Kidney (tissue), 13 donors: ENCODE measurements at regions not wholly inside any gene's neighbourhood (a gene's known extent, or its start where the extent isn't known, plus 50 kb on each side); places are given as distances from the start of the nearest gene placed in this dataset.

ENCODE experiments used
- DNase-seq, 5 donors: peaks; one replicate each; pipeline ENCODE4 v3.0.0-alpha.2; 2013 to 2020
- FAIRE-seq: peaks from 2 replicates; lab custom pipeline; 2012; peaks lifted over from hg19 to GRCh38; lab: Jason Lieb, UNC
- H3K27ac ChIP-seq, 2 donors: one replicate each; pipeline ENCODE4 v1.7.0; 2013; ENCODE audit warnings: low read depth in 2 of 2, low read length in 2 of 2, inconsistent platforms in 1 of 2
- H3K27me3 ChIP-seq: one replicate; pipeline ENCODE4 v1.7.1; 2013; ENCODE audit warnings: low read length, inconsistent platforms; ENCODE audit not compliant: control insufficient read depth, insufficient read depth
- H3K36me3 ChIP-seq, 3 donors: one replicate each; pipeline versions ENCODE4 v1.7.0 to v1.7.1; 2013; ENCODE audit warnings: low read length in 3 of 3, control low read depth in 1 of 3, inconsistent platforms in 1 of 3; ENCODE audit not compliant: insufficient read depth in 3 of 3, control insufficient read depth in 2 of 3
- H3K4me1 ChIP-seq, 3 donors: one replicate each; pipeline versions ENCODE4 v1.7.0 to v1.7.1; 2013; ENCODE audit warnings: low read length in 3 of 3, inconsistent platforms in 1 of 3, low read depth in 1 of 3; ENCODE audit not compliant: control insufficient read depth in 2 of 3, insufficient read depth in 2 of 3
- H3K4me3 ChIP-seq, 3 donors: one replicate each; pipeline versions ENCODE4 v1.7.0 to v1.8.1; 2013; ENCODE audit warnings: low read length in 3 of 3, control low read depth in 1 of 3, inconsistent platforms in 1 of 3
- H3K9ac ChIP-seq, 3 donors: one replicate each; pipeline versions ENCODE4 v1.7.0 to v1.7.1; 2013; ENCODE audit warnings: low read length in 3 of 3, control low read depth in 1 of 3, inconsistent platforms in 1 of 3
- H3K9me3 ChIP-seq, 3 donors: one replicate each; pipeline versions ENCODE4 v1.7.0 to v1.7.1; 2013; ENCODE audit warnings: low read length in 3 of 3, control low read depth in 1 of 3, inconsistent platforms in 1 of 3; ENCODE audit not compliant: control insufficient read depth in 2 of 3, insufficient read depth in 1 of 3
- intact Hi-C: fragments of 100-400 bp; cut with DNase I; formaldehyde crosslinking; loops from one replicate; pipeline ENCODE4 v1.11.1; 2022
- TF ChIP-seq, protein P1 (sequence below): IDR thresholded peaks from 3 replicates; pipeline ENCODE4 v1.5.1; 2012; ENCODE audit warnings: mild to moderate bottlenecking, moderate library complexity, borderline replicate concordance; ENCODE audit not compliant: insufficient read depth; ENCODE audit errors: extremely low read depth
- donor health status: control.
- donor health status: control.
- donor health status: control.
- donor health status: control.
- donor health status: control.
- donor health status: DM: yes; HTN: yes; CAD: no.
- donor health status: Normal renal cell carcinoma (clear cell type).

DNA sequence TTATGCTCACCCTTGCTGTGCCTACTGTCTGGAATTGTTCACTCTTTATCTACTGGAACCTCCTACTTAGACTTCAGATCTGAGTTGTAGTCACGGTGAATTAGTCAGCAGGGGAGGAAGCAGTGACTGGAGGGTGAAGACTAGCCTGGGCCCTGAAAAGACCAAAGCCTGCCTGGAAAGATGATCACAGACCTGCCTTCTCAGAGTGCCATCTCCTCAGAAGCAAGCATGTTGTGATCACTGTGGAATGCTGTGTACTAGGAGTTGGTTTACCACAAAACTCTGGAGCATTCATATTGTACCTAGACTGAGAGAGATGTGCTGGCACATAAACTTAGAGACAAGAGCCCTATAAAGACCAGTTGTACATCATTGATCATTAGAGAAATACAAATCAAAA is 100.7 kb upstream of the SCN10A start:
- H3K4me1 ChIP-seq: no peaks in the 10 kb centered on the region
- H3K9me3 ChIP-seq: no peaks in the 10 kb centered on the region
- H3K27ac ChIP-seq: no peak overlapping the region
- FAIRE-seq (no peak), DNase-seq (no peak)
- intact Hi-C loops: no loop called here
- no peaks in the 10 kb centered on the region for H3K36me3 ChIP-seq
- H3K27me3 ChIP-seq: no peaks in the 10 kb centered on the region
- TF ChIP-seq, protein P1, sequence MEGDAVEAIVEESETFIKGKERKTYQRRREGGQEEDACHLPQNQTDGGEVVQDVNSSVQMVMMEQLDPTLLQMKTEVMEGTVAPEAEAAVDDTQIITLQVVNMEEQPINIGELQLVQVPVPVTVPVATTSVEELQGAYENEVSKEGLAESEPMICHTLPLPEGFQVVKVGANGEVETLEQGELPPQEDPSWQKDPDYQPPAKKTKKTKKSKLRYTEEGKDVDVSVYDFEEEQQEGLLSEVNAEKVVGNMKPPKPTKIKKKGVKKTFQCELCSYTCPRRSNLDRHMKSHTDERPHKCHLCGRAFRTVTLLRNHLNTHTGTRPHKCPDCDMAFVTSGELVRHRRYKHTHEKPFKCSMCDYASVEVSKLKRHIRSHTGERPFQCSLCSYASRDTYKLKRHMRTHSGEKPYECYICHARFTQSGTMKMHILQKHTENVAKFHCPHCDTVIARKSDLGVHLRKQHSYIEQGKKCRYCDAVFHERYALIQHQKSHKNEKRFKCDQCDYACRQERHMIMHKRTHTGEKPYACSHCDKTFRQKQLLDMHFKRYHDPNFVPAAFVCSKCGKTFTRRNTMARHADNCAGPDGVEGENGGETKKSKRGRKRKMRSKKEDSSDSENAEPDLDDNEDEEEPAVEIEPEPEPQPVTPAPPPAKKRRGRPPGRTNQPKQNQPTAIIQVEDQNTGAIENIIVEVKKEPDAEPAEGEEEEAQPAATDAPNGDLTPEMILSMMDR: no peak
- no peak overlapping the region for H3K9ac ChIP-seq
- H3K4me3 ChIP-seq: no peak overlapping the region

DNA sequence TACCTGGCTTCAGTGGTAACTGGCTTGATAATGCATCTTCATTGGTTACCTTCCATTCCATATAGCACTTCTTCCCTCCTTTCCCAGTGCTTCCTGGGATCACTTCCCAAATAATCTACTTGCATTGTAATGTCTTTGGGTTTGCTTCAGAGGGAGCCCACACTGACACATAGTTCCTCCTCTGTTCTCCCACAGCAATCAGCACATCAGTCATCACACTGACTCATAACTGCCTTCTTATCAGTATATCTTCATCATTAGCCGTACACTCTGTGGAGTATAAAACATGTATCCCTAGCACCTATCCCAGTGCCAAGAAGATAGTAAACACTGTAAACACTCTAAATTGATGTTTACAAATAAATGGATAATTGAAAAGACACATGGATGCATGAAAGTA is 91.4 kb upstream of the SCN10A start:
- no peak overlapping the region for H3K27ac ChIP-seq
- H3K36me3 ChIP-seq: no peaks in the 10 kb centered on the region
- H3K9me3 ChIP-seq: no peaks in the 10 kb centered on the region
- intact Hi-C loops: no loop called here
- H3K9ac ChIP-seq: no peak overlapping the region
- TF ChIP-seq, protein P1: no peak
- H3K27me3 ChIP-seq: no peaks in the 10 kb centered on the region
- no peak for DNase-seq
- H3K4me3 ChIP-seq: no peak overlapping the region
- FAIRE-seq: no peak
- H3K4me1 ChIP-seq: no peaks in the 10 kb centered on the region

DNA sequence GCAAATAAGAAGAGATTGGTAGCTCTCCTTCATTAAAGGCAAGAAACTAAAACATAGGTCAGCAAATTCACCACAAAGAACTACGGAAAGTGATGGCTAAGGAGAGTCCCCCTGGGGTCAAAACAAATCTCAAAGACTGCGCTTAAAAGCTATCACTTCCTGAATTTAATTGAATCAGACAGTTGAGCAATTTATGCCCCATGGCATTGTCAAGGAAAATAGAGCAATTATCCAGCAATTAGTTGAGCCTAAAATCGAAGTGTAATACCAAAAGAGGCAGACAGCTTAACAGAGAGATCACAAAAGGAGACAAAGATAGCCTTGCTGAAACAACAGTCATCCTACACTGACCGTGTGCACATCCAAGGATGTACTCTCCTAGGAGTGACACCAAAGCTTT is 74.4 kb upstream of the SCN10A start:
- Histone ChIP-seq H3K27me3 (no peaks in the 10 kb centered on the region), H3K27ac (no peak overlapping the region), H3K9me3 (no peaks in the 10 kb centered on the region), H3K9ac (no peak overlapping the region), H3K4me1 (no peaks in the 10 kb centered on the region), H3K36me3 (no peaks in the 10 kb centered on the region), H3K4me3 (no peak overlapping the region)
- TF ChIP-seq, protein P1: no peak
- FAIRE-seq (no peak), DNase-seq (no peak)
- intact Hi-C loops: no loop called here

DNA sequence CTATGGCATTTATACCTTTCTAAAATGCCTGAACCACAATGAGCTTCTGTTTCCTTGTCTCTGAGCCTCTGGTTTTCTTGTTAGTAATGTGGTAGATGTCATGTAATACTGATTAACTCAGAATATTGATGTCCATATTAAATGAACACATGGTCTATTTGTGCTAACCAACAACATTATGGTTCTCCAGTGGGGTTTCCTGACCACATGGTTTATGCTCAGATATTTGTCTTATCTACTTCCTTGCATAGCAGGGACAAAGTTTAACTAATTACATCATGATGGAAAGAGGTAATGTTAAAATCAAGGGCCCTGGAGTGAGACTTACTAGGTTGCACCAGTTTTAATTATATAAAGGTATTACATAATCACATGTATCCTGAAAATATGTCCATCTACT is 62.6 kb upstream of the SCN10A start:
- intact Hi-C loops: no loop called here
- no peak for DNase-seq

More for the DNA sequence above, 62.6 kb upstream of the SCN10A start:
- H3K27me3 ChIP-seq: no peaks in the 10 kb centered on the region
- FAIRE-seq: no peak
- H3K27ac ChIP-seq: no peak overlapping the region
- H3K36me3 ChIP-seq: no peaks in the 10 kb centered on the region
- H3K9ac ChIP-seq: no peak overlapping the region
- H3K4me3 ChIP-seq: no peak overlapping the region
- TF ChIP-seq, protein P1: no peak
- no peaks in the 10 kb centered on the region for H3K9me3 ChIP-seq
- H3K4me1 ChIP-seq: no peaks in the 10 kb centered on the region
